Endothelial cell of umbilical vein (primary cell): ENCODE measurements at regions not wholly inside any gene's neighbourhood (a gene's known extent, or its start where the extent isn't known, plus 50 kb on each side); places are given as distances from the start of the nearest gene placed in this dataset.

ENCODE experiments used
- EZH2 ChIP-seq: IDR thresholded peaks from 2 replicates; pipeline ENCODE4 v1.6.1; 2012; ENCODE audit warnings: borderline replicate concordance, low read depth, mild to moderate bottlenecking, moderate library complexity, low read length, inconsistent platforms; ENCODE audit not compliant: severe bottlenecking
- FOS ChIP-seq: IDR thresholded peaks from 2 replicates; pipeline ENCODE4 v1.6.1; 2011; ENCODE audit warnings: mild to moderate bottlenecking, low read length, moderate library complexity, borderline replicate concordance; ENCODE audit not compliant: insufficient read depth
- JUN ChIP-seq: IDR thresholded peaks from 2 replicates; pipeline ENCODE4 v1.6.1; 2011; ENCODE audit warnings: borderline replicate concordance, low read depth; ENCODE audit not compliant: insufficient read length, insufficient read depth
- MYC ChIP-seq: IDR thresholded peaks from one replicate; pipeline ENCODE4 v1.6.1; 2011; ENCODE audit warnings: mild to moderate bottlenecking, low read depth, low read length
- POLR2A ChIP-seq: IDR thresholded peaks from 2 replicates; pipeline ENCODE4 v1.6.1; 2012; ENCODE audit warnings: low read depth, mild to moderate bottlenecking, control low read depth, low read length
- POLR2AphosphoS5 ChIP-seq: IDR thresholded peaks from 2 replicates; pipeline ENCODE4 v1.6.1; 2012; ENCODE audit warnings: low read depth, mild to moderate bottlenecking, control low read depth, low read length, moderate library complexity; ENCODE audit not compliant: insufficient read depth
- TF ChIP-seq, protein P1 (sequence below), 2 donors: IDR thresholded peaks; 1 replicate in 1 of 2; 2 replicates in 1 of 2; pipeline ENCODE4 v1.5.1; 2011; ENCODE audit warnings: low read length in 2 of 2, mild to moderate bottlenecking in 2 of 2, moderate library complexity in 2 of 2, control low read depth in 1 of 2, inconsistent platforms in 1 of 2, low read depth in 1 of 2; ENCODE audit not compliant: insufficient read depth in 1 of 2; ENCODE audit errors: extremely low read depth in 1 of 2
- TF ChIP-seq, protein P2 (sequence below): IDR thresholded peaks from 2 replicates; pipeline ENCODE4 v1.6.1; 2011; ENCODE audit not compliant: insufficient read depth, insufficient read length

DNA sequence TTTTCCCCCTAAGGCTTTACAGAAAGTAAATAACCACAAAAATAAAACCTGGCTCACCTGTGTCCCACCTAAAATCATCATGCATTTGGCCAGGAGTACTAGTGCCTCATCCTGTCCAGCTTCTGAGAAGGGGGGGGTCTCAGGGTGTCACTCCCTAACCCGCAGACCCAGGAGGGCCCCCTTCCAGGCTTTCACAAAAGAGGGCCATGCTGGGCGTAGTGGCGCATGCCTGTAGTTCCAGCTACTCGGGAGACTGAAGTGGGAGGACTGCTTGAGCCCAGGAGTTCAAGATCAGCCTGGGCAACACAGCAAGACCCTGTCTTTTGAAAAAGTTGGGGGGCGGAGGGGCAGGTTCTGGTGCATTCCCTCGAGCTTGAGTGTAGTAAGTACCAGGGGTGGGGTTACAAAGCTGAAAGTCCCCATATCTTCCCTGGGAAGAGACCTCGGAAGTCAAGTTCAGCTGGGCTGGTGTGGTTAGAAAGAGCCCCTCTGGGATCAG, 259.3 kb downstream of the PARN start:
- TF ChIP-seq, protein P1, sequence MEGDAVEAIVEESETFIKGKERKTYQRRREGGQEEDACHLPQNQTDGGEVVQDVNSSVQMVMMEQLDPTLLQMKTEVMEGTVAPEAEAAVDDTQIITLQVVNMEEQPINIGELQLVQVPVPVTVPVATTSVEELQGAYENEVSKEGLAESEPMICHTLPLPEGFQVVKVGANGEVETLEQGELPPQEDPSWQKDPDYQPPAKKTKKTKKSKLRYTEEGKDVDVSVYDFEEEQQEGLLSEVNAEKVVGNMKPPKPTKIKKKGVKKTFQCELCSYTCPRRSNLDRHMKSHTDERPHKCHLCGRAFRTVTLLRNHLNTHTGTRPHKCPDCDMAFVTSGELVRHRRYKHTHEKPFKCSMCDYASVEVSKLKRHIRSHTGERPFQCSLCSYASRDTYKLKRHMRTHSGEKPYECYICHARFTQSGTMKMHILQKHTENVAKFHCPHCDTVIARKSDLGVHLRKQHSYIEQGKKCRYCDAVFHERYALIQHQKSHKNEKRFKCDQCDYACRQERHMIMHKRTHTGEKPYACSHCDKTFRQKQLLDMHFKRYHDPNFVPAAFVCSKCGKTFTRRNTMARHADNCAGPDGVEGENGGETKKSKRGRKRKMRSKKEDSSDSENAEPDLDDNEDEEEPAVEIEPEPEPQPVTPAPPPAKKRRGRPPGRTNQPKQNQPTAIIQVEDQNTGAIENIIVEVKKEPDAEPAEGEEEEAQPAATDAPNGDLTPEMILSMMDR (IDR thresholded peaks at IDR 0.05; ENCODE audit: extremely low read depth in 1 of 2, insufficient read depth in 1 of 2, low read depth in 1 of 2, low read length in 2 of 2) = no peak
- TF ChIP-seq POLR2AphosphoS5 (no peak), MYC (no peak), POLR2A (no peak), JUN (no peak), EZH2 (no peak), FOS (no peak)
- TF ChIP-seq, protein P2, sequence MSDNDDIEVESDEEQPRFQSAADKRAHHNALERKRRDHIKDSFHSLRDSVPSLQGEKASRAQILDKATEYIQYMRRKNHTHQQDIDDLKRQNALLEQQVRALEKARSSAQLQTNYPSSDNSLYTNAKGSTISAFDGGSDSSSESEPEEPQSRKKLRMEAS = no peak
